ENCODE measurements at regions not wholly inside any gene's neighbourhood (a gene's known extent, or its start where the extent isn't known, plus 50 kb on each side); places are given as distances from the start of the nearest gene placed in this dataset.
A peak's percentile ranks its signal among the peaks of the same experiment; 100 is the strongest.

- H3K4me3 Mint-ChIP-seq = no peak overlapping the region
- peaks cover 28% of the 10 kb centered on the region for H3K27me3 Mint-ChIP-seq
- no peak overlapping the region for H3K27ac Mint-ChIP-seq
- ATAC-seq (ENCODE audit: low read depth) (no peak), DNase-seq (no peak)
- Histone ChIP-seq H3K4me2 (replicated peaks; ENCODE audit: low read depth, low read length, poor library complexity, severe bottlenecking) (no peak overlapping the region), H3K27ac (ENCODE audit: low read length in 2 of 2) (no peak overlapping the region), H3K79me2 (ENCODE audit: control insufficient read depth, insufficient read depth, low read length) (no peaks in the 10 kb centered on the region), H3K9ac (ENCODE audit: low read length) (no peak overlapping the region), H3K4me1 (ENCODE audit: control insufficient read depth in 2 of 2, insufficient read depth in 2 of 2, low read length in 2 of 2) (peaks cover 24 to 35% of the 10 kb centered on the region in 2 donors), H3K27me3 (replicated peaks in 1 of 4; ENCODE audit: control extremely low read depth in 1 of 4, control insufficient read depth in 3 of 4, insufficient read depth in 4 of 4, low read length in 3 of 4) (no peaks in the 10 kb centered on the region), H3K4me3 (ENCODE audit: control extremely low read depth in 1 of 5, extremely low read depth in 1 of 5, insufficient read depth in 1 of 5, low read depth in 2 of 5, low read length in 4 of 5) (no peak overlapping the region), H2AFZ (ENCODE audit: insufficient read depth, low read depth, low read length, poor library complexity, severe bottlenecking) (no peak overlapping the region), H4K20me1 (ENCODE audit: control insufficient read depth, insufficient read depth, low read length, poor library complexity, severe bottlenecking) (no peaks in the 10 kb centered on the region), H3K9me3 (ENCODE audit: control extremely low read depth in 1 of 3, control insufficient read depth in 2 of 3, insufficient read depth in 1 of 3, low read length in 2 of 3) (no peaks in the 10 kb centered on the region), H3K36me3 (replicated peaks in 1 of 2; ENCODE audit: control extremely low read depth in 1 of 2, control insufficient read depth in 1 of 2, extremely low read depth in 1 of 2, insufficient read depth in 2 of 2, low read length in 1 of 2) (no peaks in the 10 kb centered on the region)
- 10% methylated on average over 2 of the region's 4 CpGs for WGBS (ENCODE audit: insufficient coverage)
- TF ChIP-seq, protein P1, sequence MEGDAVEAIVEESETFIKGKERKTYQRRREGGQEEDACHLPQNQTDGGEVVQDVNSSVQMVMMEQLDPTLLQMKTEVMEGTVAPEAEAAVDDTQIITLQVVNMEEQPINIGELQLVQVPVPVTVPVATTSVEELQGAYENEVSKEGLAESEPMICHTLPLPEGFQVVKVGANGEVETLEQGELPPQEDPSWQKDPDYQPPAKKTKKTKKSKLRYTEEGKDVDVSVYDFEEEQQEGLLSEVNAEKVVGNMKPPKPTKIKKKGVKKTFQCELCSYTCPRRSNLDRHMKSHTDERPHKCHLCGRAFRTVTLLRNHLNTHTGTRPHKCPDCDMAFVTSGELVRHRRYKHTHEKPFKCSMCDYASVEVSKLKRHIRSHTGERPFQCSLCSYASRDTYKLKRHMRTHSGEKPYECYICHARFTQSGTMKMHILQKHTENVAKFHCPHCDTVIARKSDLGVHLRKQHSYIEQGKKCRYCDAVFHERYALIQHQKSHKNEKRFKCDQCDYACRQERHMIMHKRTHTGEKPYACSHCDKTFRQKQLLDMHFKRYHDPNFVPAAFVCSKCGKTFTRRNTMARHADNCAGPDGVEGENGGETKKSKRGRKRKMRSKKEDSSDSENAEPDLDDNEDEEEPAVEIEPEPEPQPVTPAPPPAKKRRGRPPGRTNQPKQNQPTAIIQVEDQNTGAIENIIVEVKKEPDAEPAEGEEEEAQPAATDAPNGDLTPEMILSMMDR (IDR thresholded peaks at IDR 0.05) = no peak
- TF ChIP-seq EZH2 (IDR thresholded peaks at IDR 0.05; ENCODE audit: borderline replicate concordance, insufficient read depth, low read depth, low read length, poor library complexity, severe bottlenecking) = no peak
- ChIA-PET POLR2A (no interaction called here), CTCF (interaction anchor here (0.9 to 1.7 kb wide), 3 partner anchors 9 to 24 kb away, joined by 3 to 5 read pairs (median 3); no protein-coding TSS in a partner anchor)
- peaks cover 34% of the 10 kb centered on the region for H3K4me1 Mint-ChIP-seq
- H3K9me3 Mint-ChIP-seq (ENCODE audit: insufficient read depth) = no peaks in the 10 kb centered on the region
- intact Hi-C loops (cut with micrococcal nuclease) = no loop called here
Observed at GRCh38 chr3:187950671-187951070, 203.3 kb upstream of the LPP start.

DNA sequence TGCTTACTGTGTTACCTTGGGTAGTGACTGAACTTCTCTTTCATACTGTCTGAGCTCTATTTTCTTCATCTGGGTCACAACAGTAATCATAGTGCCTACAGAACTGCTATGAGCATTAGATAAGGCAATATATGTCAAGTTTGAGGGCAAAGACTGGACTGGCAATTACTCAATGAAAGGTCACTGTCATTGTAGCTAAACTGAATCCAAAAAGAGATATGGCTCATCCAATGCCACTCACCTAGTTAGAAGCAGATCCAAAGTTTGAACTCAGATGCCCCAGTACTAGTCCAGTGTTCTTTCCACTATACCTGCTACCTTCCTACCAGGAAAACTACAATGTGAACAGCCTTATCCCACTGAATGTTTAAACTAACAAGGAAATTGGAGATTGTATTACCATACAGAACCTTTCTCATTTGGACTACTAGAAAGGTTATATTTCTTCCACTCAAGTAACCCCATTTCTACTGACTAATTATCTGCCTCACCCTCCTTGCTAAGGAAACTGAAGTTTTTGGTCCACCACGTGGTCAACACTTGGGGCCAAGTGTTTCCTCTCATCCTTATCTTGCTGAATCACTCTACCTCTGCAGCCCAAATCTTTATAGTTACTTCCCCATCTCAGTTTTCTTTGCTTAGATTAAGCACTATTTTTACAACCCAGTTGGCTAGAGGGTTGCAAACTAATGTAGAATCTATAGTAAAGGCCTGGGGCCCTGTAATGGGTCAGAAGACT, 202.3 kb upstream of the LPP start:
- Mint-ChIP-seq H3K4me3 (no peak overlapping the region), H3K4me1 (peaks cover 26% of the 10 kb centered on the region), H3K27me3 (peaks cover 25% of the 10 kb centered on the region), H3K27ac (no peak overlapping the region), H3K9me3 (ENCODE audit: insufficient read depth) (no peaks in the 10 kb centered on the region)
- Histone ChIP-seq H3K79me2 (ENCODE audit: control insufficient read depth, insufficient read depth, low read length) (no peaks in the 10 kb centered on the region), H3K27ac (ENCODE audit: low read length in 2 of 2) (no peak overlapping the region), H3K9ac (ENCODE audit: low read length) (no peak overlapping the region), H3K4me3 (ENCODE audit: control extremely low read depth in 1 of 5, extremely low read depth in 1 of 5, insufficient read depth in 1 of 5, low read depth in 2 of 5, low read length in 4 of 5) (no peak overlapping the region), H2AFZ (ENCODE audit: insufficient read depth, low read depth, low read length, poor library complexity, severe bottlenecking) (no peak overlapping the region), H3K36me3 (replicated peaks in 1 of 2; ENCODE audit: control extremely low read depth in 1 of 2, control insufficient read depth in 1 of 2, extremely low read depth in 1 of 2, insufficient read depth in 2 of 2, low read length in 1 of 2) (no peaks in the 10 kb centered on the region), H3K4me2 (replicated peaks; ENCODE audit: low read depth, low read length, poor library complexity, severe bottlenecking) (no peak overlapping the region), H3K9me3 (ENCODE audit: control extremely low read depth in 1 of 3, control insufficient read depth in 2 of 3, insufficient read depth in 1 of 3, low read length in 2 of 3) (no peaks in the 10 kb centered on the region), H4K20me1 (ENCODE audit: control insufficient read depth, insufficient read depth, low read length, poor library complexity, severe bottlenecking) (no peaks in the 10 kb centered on the region), H3K27me3 (replicated peaks in 1 of 4; ENCODE audit: control extremely low read depth in 1 of 4, control insufficient read depth in 3 of 4, insufficient read depth in 4 of 4, low read length in 3 of 4) (no peaks in the 10 kb centered on the region), H3K4me1 (ENCODE audit: control insufficient read depth in 2 of 2, insufficient read depth in 2 of 2, low read length in 2 of 2) (peaks cover 14 to 26% of the 10 kb centered on the region in 2 donors)
- CTCF ChIA-PET = no interaction called here
- intact Hi-C loops (cut with micrococcal nuclease) = loop anchor here (2.0 kb wide), 1 partner anchor 15 kb away; no protein-coding TSS in a partner anchor
- WGBS (ENCODE audit: insufficient coverage) = 0% methylated on average over 1 of the region's 1 CpG
- ATAC-seq (ENCODE audit: low read depth) (peak; percentile 47), DNase-seq (no peak)
- TF ChIP-seq, protein P1 (IDR thresholded peaks at IDR 0.05) = no peak
- no peak for TF ChIP-seq EZH2 (IDR thresholded peaks at IDR 0.05; ENCODE audit: borderline replicate concordance, insufficient read depth, low read depth, low read length, poor library complexity, severe bottlenecking)
- POLR2A ChIA-PET = no interaction called here

All from B cell (primary cell).